Stimulated activated effector memory CD8-positive, alpha-beta T cell treated with anti-CD3 and anti-CD28 coated beads, Interleukin-12 subunit alpha, Interleukin-12 subunit beta, amount 100 ng/mL, for 72 hours (primary cell): ENCODE measurements at regions not wholly inside any gene's neighbourhood (a gene's known extent, or its start where the extent isn't known, plus 50 kb on each side); places are given as distances from the start of the nearest gene placed in this dataset.

ENCODE experiments used
- ATAC-seq: fragments of 150-1000 bp; cut with Tn5 transposase; 2 replicates; pipeline ENCODE4 v1.10.0; 2021
- DNase-seq, 2 donors: peaks; one replicate each; pipeline ENCODE4 v3.0.0; 2021 to 2022; ENCODE audit warnings: low spot score in 2 of 2
- H3K27ac Mint-ChIP-seq: one replicate; pipeline ENCODE4 v1.8.0; 2022; ENCODE audit warnings: mild to moderate bottlenecking, mixed read lengths
- H3K36me3 Mint-ChIP-seq: one replicate; pipeline ENCODE4 v1.8.0; 2022; ENCODE audit warnings: mild to moderate bottlenecking, mixed read lengths
- H3K4me1 Mint-ChIP-seq: one replicate; pipeline ENCODE4 v1.8.0; 2022; ENCODE audit warnings: mixed read lengths
- H3K4me3 Mint-ChIP-seq: one replicate; pipeline ENCODE4 v1.8.0; 2022; ENCODE audit warnings: mild to moderate bottlenecking, mixed read lengths
- H3K9me3 Mint-ChIP-seq: one replicate; pipeline ENCODE4 v1.8.0; 2022; ENCODE audit warnings: mixed read lengths

GRCh38 chr11:43212279-43212678 lies 99.5 kb upstream of the API5 start:
- Mint-ChIP-seq H3K9me3 (peaks cover 9% of the 10 kb centered on the region), H3K27ac (no peak overlapping the region), H3K36me3 (no peaks in the 10 kb centered on the region), H3K4me3 (no peak overlapping the region), H3K4me1 (no peaks in the 10 kb centered on the region)
- ATAC-seq, result no peak
- no peak for DNase-seq

DNA sequence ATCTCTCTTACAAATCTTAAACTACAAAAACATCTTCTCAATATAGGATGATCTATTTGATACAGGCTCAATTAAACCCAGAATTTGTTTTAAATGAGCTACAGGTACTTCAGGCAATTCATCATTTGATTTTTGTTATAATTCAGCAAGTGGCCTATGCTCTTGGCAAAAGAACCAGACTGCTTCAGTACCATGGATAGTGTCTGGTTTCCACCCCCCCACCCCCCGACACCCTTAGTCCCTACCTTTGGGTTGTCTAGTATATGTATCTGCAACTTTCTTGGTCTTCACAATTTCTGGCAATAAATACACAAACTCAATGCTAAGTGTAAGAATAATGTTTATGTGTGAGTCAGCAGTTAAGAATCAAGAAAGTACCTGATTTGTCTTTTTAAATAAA lies 97.3 kb upstream of the API5 start:
- no peak for DNase-seq
- peaks cover 8% of the 10 kb centered on the region for H3K9me3 Mint-ChIP-seq
- no peak overlapping the region for H3K4me3 Mint-ChIP-seq
- no peaks in the 10 kb centered on the region for H3K36me3 Mint-ChIP-seq
- no peak overlapping the region for H3K27ac Mint-ChIP-seq
- ATAC-seq, result no peak
- no peaks in the 10 kb centered on the region for H3K4me1 Mint-ChIP-seq

DNA sequence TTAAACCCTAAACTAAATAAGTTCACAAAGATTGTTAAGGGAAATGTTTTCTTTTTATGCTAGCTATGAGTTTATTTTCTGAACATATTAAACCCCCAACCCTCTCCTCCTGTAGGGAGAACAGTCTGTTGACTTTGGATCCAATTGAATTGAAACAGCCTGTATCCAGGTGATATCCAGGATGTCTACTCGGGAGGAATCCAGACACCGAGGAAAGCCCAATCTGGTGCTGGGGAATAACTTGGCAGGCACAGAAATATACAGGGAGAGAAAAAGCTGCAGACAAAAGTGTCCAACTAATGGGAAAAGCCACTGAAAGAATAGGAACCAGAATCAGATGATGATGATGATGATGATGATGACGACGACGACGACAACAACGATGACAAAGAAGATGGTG lies 93.9 kb upstream of the API5 start:
- Mint-ChIP-seq H3K4me1 (no peaks in the 10 kb centered on the region), H3K36me3 (no peaks in the 10 kb centered on the region), H3K4me3 (no peak overlapping the region), H3K9me3 (peaks cover 8% of the 10 kb centered on the region), H3K27ac (no peak overlapping the region)
- ATAC-seq (no peak), DNase-seq (no peak)

GRCh38 chr11:43222215-43222614 lies 89.6 kb upstream of the API5 start:
- DNase-seq (no peak), ATAC-seq (no peak)
- Mint-ChIP-seq H3K4me3 (no peak overlapping the region), H3K36me3 (no peaks in the 10 kb centered on the region), H3K27ac (no peak overlapping the region), H3K9me3 (peaks cover 6% of the 10 kb centered on the region), H3K4me1 (no peaks in the 10 kb centered on the region)

GRCh38 chr11:43223026-43223425 lies 88.8 kb upstream of the API5 start:
- Mint-ChIP-seq H3K4me3 (no peak overlapping the region), H3K9me3 (peaks cover 6% of the 10 kb centered on the region), H3K4me1 (no peaks in the 10 kb centered on the region), H3K36me3 (no peaks in the 10 kb centered on the region), H3K27ac (no peak overlapping the region)
- ATAC-seq (no peak), DNase-seq (no peak)

GRCh38 chr11:43234881-43235280 lies 76.9 kb upstream of the API5 start:
- Mint-ChIP-seq H3K27ac (no peak overlapping the region), H3K9me3 (no peaks in the 10 kb centered on the region), H3K4me1 (no peaks in the 10 kb centered on the region), H3K4me3 (no peak overlapping the region), H3K36me3 (no peaks in the 10 kb centered on the region)
- no peak for ATAC-seq
- no peak for DNase-seq

DNA sequence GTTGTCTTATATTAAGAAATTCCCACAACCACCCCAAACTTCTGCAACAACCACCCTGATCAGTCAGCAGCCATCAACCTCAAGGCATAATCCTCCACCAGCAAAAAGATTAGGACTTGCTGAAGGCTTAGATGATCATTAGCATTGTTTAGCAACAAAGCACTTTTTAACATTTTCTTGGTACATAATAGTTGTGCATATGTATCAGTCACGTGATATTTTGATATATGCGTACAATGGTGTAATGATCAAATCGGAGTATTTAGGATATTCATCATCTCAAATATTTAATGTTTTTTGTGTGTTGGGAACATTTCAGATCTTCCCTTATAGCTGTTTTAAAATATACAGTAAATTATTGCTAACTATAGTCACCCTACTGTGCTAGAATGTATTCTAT lies 73.5 kb upstream of the API5 start:
- H3K4me3 Mint-ChIP-seq, result no peak overlapping the region
- no peaks in the 10 kb centered on the region for H3K4me1 Mint-ChIP-seq
- H3K27ac Mint-ChIP-seq, result no peak overlapping the region

DNA sequence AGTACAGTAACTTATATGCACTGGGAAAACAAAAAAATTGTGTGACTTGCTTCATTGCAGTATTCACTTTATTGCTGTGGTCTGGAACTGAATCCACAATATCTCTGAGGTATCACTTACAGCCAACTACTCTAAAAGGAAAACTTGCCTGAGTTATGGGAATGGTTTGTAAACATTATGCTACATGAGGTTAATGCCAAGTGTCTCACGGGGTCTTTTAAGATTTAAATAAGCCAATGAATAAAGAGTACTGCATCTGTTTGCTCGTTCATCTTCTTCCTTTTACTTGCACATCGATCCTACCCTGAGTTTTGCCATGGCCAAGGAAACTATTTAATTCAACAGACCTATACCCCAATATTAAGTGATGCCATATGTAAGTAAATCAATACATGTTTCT lies 72.0 kb upstream of the API5 start:
- Mint-ChIP-seq H3K27ac (no peak overlapping the region), H3K4me3 (no peak overlapping the region), H3K4me1 (no peaks in the 10 kb centered on the region), H3K9me3 (no peaks in the 10 kb centered on the region), H3K36me3 (no peaks in the 10 kb centered on the region)
- ATAC-seq, result no peak
- DNase-seq, result no peak

More for the DNA sequence above, 73.5 kb upstream of the API5 start:
- H3K9me3 Mint-ChIP-seq, result no peaks in the 10 kb centered on the region
- ATAC-seq (no peak), DNase-seq (no peak)
- H3K36me3 Mint-ChIP-seq, result no peaks in the 10 kb centered on the region

- Mint-ChIP-seq H3K4me1 (no peaks in the 10 kb centered on the region), H3K36me3 (no peaks in the 10 kb centered on the region), H3K9me3 (no peaks in the 10 kb centered on the region), H3K27ac (no peak overlapping the region), H3K4me3 (no peak overlapping the region)
- DNase-seq (no peak), ATAC-seq (no peak)
These were observed 69.4 kb upstream of the API5 start for GRCh38 chr11:43242401-43242800.

- Mint-ChIP-seq H3K4me3 (no peak overlapping the region), H3K9me3 (no peaks in the 10 kb centered on the region), H3K4me1 (no peaks in the 10 kb centered on the region), H3K27ac (no peak overlapping the region), H3K36me3 (no peaks in the 10 kb centered on the region)
- no peak for DNase-seq
- ATAC-seq, result no peak
These were observed 67.9 kb upstream of the API5 start for GRCh38 chr11:43243927-43244326.

GRCh38 chr11:43245466-43245865 lies 66.3 kb upstream of the API5 start:
- no peak for ATAC-seq
- Mint-ChIP-seq H3K4me3 (no peak overlapping the region), H3K36me3 (no peaks in the 10 kb centered on the region), H3K27ac (no peak overlapping the region), H3K4me1 (no peaks in the 10 kb centered on the region), H3K9me3 (no peaks in the 10 kb centered on the region)
- DNase-seq, result no peak

- no peak overlapping the region for H3K4me3 Mint-ChIP-seq
- H3K4me1 Mint-ChIP-seq, result no peaks in the 10 kb centered on the region
- ATAC-seq (no peak), DNase-seq (no peak)
- no peaks in the 10 kb centered on the region for H3K36me3 Mint-ChIP-seq
- peaks cover 3% of the 10 kb centered on the region for H3K9me3 Mint-ChIP-seq
- H3K27ac Mint-ChIP-seq, result no peak overlapping the region
These were observed 61.5 kb upstream of the API5 start for GRCh38 chr11:43250309-43250708.

- Mint-ChIP-seq H3K27ac (no peak overlapping the region), H3K4me3 (no peak overlapping the region), H3K4me1 (no peaks in the 10 kb centered on the region), H3K36me3 (no peaks in the 10 kb centered on the region), H3K9me3 (peaks cover 9% of the 10 kb centered on the region)
- no peak for ATAC-seq
- DNase-seq, result no peak
These were observed 50.0 kb upstream of the API5 start for GRCh38 chr11:43261775-43262174.
